A549 (cell line): ENCODE measurements at regions not wholly inside any gene's neighbourhood (a gene's known extent, or its start where the extent isn't known, plus 50 kb on each side); places are given as distances from the start of the nearest gene placed in this dataset.

ENCODE experiments used
- ATAC-seq, 2 experiments: fragments of 200-7000 bp in 1 of 2; fragments of >200 bp in 1 of 2; cut with Nextera tagmentation in 1 of 2; cut with Tn5 transposase in 1 of 2; 3 replicates each; pipeline versions ENCODE4 v1.8.0 to v1.9.1; 2018 to 2020; ENCODE audit warnings: mild to moderate bottlenecking in 1 of 2, moderate library complexity in 1 of 2
- CTCF ChIA-PET: fragments of 300-600 bp; sonication (Branson Sonifier 250); formaldehyde crosslinking; extraction: SDS; loops from one replicate; lab custom pipeline; 2021; ENCODE audit warnings: antibody characterized with exemption, inconsistent platforms; lab: Yijun Ruan, JAX
- POLR2A ChIA-PET: fragments of 350-600 bp; formaldehyde crosslinking; extraction: SDS; loops from one replicate; lab custom pipeline; 2021; ENCODE audit warnings: antibody characterized with exemption, inconsistent platforms; lab: Yijun Ruan, JAX
- DNase-seq, 2 experiments: peaks; one replicate each; pipeline versions ENCODE4 v3.0.0 to v3.0.0-alpha.2; 2011 to 2016; ENCODE audit warnings: low read depth in 1 of 2, low spot score in 1 of 2
- FAIRE-seq: peaks from 2 replicates; lab custom pipeline; 2011; peaks lifted over from hg19 to GRCh38; lab: Jason Lieb, UNC
- H3K27ac ChIP-seq, 2 experiments: fragments of >200 bp; sonication (Bioruptor Twin); formaldehyde crosslinking; 3 replicates each; pipeline ENCODE4 v1.5.1; 2016 to 2017
- H3K4me1 ChIP-seq: fragments of >200 bp; sonication (Bioruptor Twin); formaldehyde crosslinking; 3 replicates; pipeline ENCODE4 v1.6.1; 2016
- H3K4me2 ChIP-seq: fragments of >200 bp; sonication (Bioruptor Twin); formaldehyde crosslinking; 3 replicates; pipeline ENCODE4 v1.6.1; 2016
- H3K4me3 ChIP-seq: fragments of >200 bp; sonication (Bioruptor Twin); formaldehyde crosslinking; 3 replicates; pipeline ENCODE4 v1.5.1; 2016
- H3K9me3 ChIP-seq: fragments of >200 bp; sonication (Bioruptor Twin); formaldehyde crosslinking; 3 replicates; pipeline ENCODE4 v1.6.1; 2016
- ATOH8 ChIP-seq: fragments of 250-450 bp; sonication (Bioruptor Pico); IDR thresholded peaks from 2 replicates; pipeline ENCODE4 v1.5.0; 2020; ENCODE audit warnings: low read depth, mild to moderate bottlenecking, moderate library complexity
- BHLHE40 ChIP-seq: IDR thresholded peaks from 2 replicates; pipeline ENCODE4 v1.6.1; 2012; ENCODE audit warnings: low read depth, low read length, inconsistent platforms
- CBX8 ChIP-seq: fragments of 200-600 bp; sonication (generic); IDR thresholded peaks from 2 replicates; pipeline ENCODE4 v1.6.1; 2016
- CHD2 ChIP-seq: fragments of 150-350 bp; IDR thresholded peaks from 2 replicates; pipeline ENCODE4 v1.6.1; 2014; ENCODE audit warnings: low read length; ENCODE audit not compliant: partially characterized antibody
- CTCF ChIP-seq: fragments of >200 bp; sonication (Bioruptor Twin); formaldehyde crosslinking; IDR thresholded peaks from 3 replicates; pipeline ENCODE4 v1.5.1; 2016
- FOXS1 ChIP-seq: fragments of 250-450 bp; sonication (Bioruptor Pico); IDR thresholded peaks from 2 replicates; pipeline ENCODE4 v1.5.0; 2020; ENCODE audit warnings: mild to moderate bottlenecking, moderate library complexity
- HES2 ChIP-seq: fragments of >200 bp; sonication (Bioruptor Twin); formaldehyde crosslinking; IDR thresholded peaks from 2 replicates; pipeline ENCODE4 v1.6.1; 2016
- HMGXB4 ChIP-seq: fragments of 250-450 bp; sonication (Bioruptor Pico); IDR thresholded peaks from 2 replicates; pipeline ENCODE4 v1.5.0; 2021; ENCODE audit warnings: mild to moderate bottlenecking, moderate library complexity, borderline replicate concordance
- HOXB5 ChIP-seq: fragments of 250-450 bp; sonication (Bioruptor Pico); IDR thresholded peaks from 2 replicates; pipeline ENCODE4 v1.5.0; 2020; ENCODE audit warnings: mild to moderate bottlenecking, moderate library complexity
- KDM5A ChIP-seq: fragments of 200-600 bp; sonication (generic); IDR thresholded peaks from 2 replicates; pipeline ENCODE4 v1.6.1; 2016; ENCODE audit warnings: antibody characterized with exemption, mild to moderate bottlenecking
- NPAS2 ChIP-seq: fragments of 250-450 bp; sonication (Bioruptor Pico); IDR thresholded peaks from 2 replicates; pipeline ENCODE4 v1.8.0; 2022; ENCODE audit warnings: mild to moderate bottlenecking, moderate library complexity, borderline replicate concordance
- PBX3 ChIP-seq: IDR thresholded peaks from 2 replicates; pipeline ENCODE4 v1.6.1; 2012
- RAD21 ChIP-seq, 2 experiments: fragments of >200 bp in 1 of 2; sonication (Bioruptor Twin) in 1 of 2; formaldehyde crosslinking in 1 of 2; IDR thresholded peaks in 1 of 2; conservative IDR thresholded peaks in 1 of 2; 2 replicates in 1 of 2; 3 replicates in 1 of 2; pipeline ENCODE4 v1.6.1; 2012 to 2018; ENCODE audit warnings: inconsistent platforms in 1 of 2
- SMC3 ChIP-seq: fragments of >200 bp; sonication (Bioruptor Twin); formaldehyde crosslinking; IDR thresholded peaks from 3 replicates; pipeline ENCODE4 v1.6.1; 2018; ENCODE audit warnings: inconsistent platforms
- TFCP2L1 ChIP-seq: fragments of 250-450 bp; sonication (Bioruptor Pico); IDR thresholded peaks from 2 replicates; pipeline ENCODE4 v1.5.0; 2021; ENCODE audit warnings: mild to moderate bottlenecking
- USF2 ChIP-seq: fragments of 450-650 bp; IDR thresholded peaks from 2 replicates; pipeline ENCODE4 v1.6.1; 2014; ENCODE audit warnings: antibody characterized with exemption
- ZFP36 ChIP-seq: fragments of 450-650 bp; IDR thresholded peaks from 2 replicates; pipeline ENCODE4 v1.6.1; 2014; ENCODE audit warnings: borderline replicate concordance; ENCODE audit not compliant: partially characterized antibody
- ZNF302 ChIP-seq: fragments of 250-450 bp; sonication (Bioruptor Pico); IDR thresholded peaks from 2 replicates; pipeline ENCODE4 v1.9.0; 2021; ENCODE audit warnings: inconsistent platforms, mild to moderate bottlenecking, moderate library complexity
- WGBS: methylation state at CpG from one replicate; pipeline ENCODE4 v1.1.6; 2017; ENCODE audit errors: missing lambda C conversion rate; 5-methylcytosine and 5-hydroxymethylcytosine counted together

GRCh38 chr12:19648591-19648990, 209.3 kb downstream of the AEBP2 start (continued):
- TF ChIP-seq HES2 (no peak), ZNF302 (CRISPR knock-in tag) (no peak)

GRCh38 chr12:19652386-19652785, 213.1 kb downstream of the AEBP2 start:
- POLR2A ChIA-PET, result no interaction called here
- Histone ChIP-seq H3K4me1 (no peaks in the 10 kb centered on the region), H3K4me2 (no peak overlapping the region), H3K4me3 (no peak overlapping the region), H3K9me3 (no peaks in the 10 kb centered on the region), H3K27ac (no peak overlapping the region)
- CTCF ChIA-PET, result no interaction called here
- FAIRE-seq, result no peak
- TF ChIP-seq TFCP2L1 (CRISPR knock-in tag) (no peak), CBX8 (no peak), CTCF (no peak), CHD2 (no peak), FOXS1 (CRISPR knock-in tag) (no peak), KDM5A (no peak), ZFP36 (no peak), NPAS2 (no peak), HMGXB4 (CRISPR knock-in tag) (no peak), USF2 (no peak), ATOH8 (CRISPR knock-in tag) (no peak), HOXB5 (no peak), SMC3 (no peak), PBX3 (no peak)
- WGBS, result 17% methylated on average over 2 of the region's 2 CpGs
- ATAC-seq, result no peak
- DNase-seq, result no peak

GRCh38 chr12:19654650-19655376, 215.5 kb downstream of the AEBP2 start:
- POLR2A ChIA-PET, result no interaction called here
- no peak for FAIRE-seq

More at GRCh38 chr12:19654650-19655376, 215.5 kb downstream of the AEBP2 start:
- Histone ChIP-seq H3K27ac (no peak overlapping the region), H3K4me3 (no peak overlapping the region), H3K4me2 (no peak overlapping the region), H3K9me3 (no peaks in the 10 kb centered on the region), H3K4me1 (no peaks in the 10 kb centered on the region)
- ATAC-seq (no peak), DNase-seq (no peak)
- 80% methylated on average over 5 of the region's 5 CpGs for WGBS
- TF ChIP-seq PBX3 (no peak), BHLHE40 (no peak), RAD21 (conservative IDR thresholded peaks at IDR 0.05 in 1 of 2, IDR thresholded peaks at IDR 0.05 in 1 of 2) (0 out of 5 replicates have a peak, but pooled peaks of 1 of the 2 experiments have one; percentile 2), NPAS2 (no peak)
- CTCF ChIA-PET, result interaction anchor here (0.6 kb wide), 1 partner anchor 13 kb away, joined by 3 read pairs; no protein-coding TSS in a partner anchor
